GM19438 (cell line): ENCODE measurements at regions not wholly inside any gene's neighbourhood (a gene's known extent, or its start where the extent isn't known, plus 50 kb on each side); places are given as distances from the start of the nearest gene placed in this dataset.
A peak's percentile ranks its signal among the peaks of the same experiment; 100 is the strongest.
"Not testable (repeated sequence)": the region's sequence is repeated elsewhere in the genome, so short reads cannot be mapped to it uniquely, and the experiment has no call there.

Experiments used
- ATAC-seq: cut with Tn5 transposase; IDR thresholded peaks from one replicate; pipeline ENCODE4 v1.9.1; 2021; ENCODE audit warnings: low read depth; ENCODE audit not compliant: unreplicated experiment

DNA sequence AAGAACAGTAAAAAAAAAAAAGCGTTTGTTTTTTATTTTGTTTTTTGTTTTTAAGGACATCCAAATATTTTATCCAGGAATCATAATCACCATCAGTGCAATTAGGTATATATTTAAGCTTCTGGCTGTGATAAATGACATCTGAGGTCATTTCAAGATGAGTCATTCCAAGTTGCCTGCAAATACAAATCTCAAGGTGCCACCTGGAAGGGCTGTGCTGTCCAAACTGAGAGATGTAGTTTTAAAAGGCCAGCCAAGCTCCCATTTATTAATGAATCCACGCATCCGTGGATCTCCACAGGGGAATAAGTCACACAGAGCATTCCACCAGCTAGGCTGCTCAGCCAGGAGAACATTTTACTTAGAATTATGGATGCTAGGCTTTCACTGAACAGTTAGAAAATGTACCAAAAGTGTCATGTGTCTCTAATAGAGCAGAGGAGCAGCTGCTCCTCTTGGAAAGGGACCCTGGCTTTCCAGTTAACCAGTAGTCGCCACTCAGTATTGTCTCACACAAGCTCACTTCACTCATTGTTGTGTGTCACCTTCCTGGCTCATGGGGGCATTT is 1151.4 kb upstream of the TMEM132C start:
- no peak for ATAC-seq

DNA sequence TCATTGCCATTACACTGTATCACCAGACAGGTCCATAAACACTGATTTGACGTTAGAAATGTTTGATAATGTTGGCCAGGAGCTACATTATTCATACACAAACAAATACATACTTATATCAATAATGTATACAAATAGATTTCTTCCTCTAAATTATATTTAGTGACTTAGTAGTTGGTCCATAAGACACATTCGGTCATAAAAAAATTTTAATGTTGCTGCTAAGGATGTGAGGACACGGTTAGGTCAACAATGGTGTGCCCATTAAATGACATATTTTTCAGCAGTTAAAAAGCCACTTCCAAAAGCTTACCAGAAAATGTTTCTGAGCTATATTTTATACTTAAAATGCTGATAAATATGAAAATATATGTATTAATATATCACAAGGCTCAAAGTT is 1148.7 kb upstream of the TMEM132C start:
- ATAC-seq, result no peak

DNA sequence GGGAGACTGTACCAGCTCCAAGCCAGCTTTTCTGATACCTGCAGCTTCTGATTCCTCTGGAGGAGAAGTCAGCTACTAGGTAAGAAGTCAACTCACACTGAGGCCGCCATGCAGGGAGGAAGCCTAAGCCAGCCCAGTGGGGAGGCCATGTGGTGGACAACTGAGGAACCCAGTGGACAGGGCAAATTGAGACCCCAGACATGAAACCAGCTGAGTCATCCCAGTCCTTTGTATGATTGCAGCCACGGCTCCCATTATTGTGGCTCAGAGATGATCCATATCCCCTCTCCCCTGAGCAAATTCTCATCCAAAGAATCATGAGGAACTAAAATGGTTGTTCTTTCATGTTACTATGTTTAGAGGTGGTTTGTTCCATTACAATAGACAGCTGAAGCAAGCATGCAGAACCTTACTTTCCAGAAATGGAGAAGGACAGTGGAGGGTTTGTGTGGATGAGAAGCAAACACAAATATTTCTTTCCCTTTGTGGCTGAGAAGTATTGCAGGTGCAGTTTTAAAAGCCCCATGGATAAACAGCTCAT is 1147.3 kb upstream of the TMEM132C start:
- no peak for ATAC-seq

DNA sequence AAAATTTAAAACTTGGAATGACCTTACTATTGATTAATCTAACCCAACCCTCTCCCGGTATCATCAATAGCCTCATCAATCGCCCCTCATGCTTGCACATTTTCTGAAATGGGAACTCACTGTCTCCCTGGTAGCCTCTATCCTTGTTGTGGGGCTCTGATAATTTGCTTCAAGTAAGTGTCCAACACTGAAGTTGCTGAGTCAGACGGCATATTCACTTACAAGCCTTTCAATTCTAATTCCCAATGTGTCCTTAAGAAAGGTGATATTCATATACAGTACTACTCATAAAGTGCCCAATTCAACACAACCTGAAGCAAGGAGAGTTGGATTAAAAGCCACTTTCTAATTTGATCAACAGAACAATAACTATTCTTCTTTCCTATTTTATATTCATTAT is 1146.1 kb upstream of the TMEM132C start:
- no peak for ATAC-seq

DNA sequence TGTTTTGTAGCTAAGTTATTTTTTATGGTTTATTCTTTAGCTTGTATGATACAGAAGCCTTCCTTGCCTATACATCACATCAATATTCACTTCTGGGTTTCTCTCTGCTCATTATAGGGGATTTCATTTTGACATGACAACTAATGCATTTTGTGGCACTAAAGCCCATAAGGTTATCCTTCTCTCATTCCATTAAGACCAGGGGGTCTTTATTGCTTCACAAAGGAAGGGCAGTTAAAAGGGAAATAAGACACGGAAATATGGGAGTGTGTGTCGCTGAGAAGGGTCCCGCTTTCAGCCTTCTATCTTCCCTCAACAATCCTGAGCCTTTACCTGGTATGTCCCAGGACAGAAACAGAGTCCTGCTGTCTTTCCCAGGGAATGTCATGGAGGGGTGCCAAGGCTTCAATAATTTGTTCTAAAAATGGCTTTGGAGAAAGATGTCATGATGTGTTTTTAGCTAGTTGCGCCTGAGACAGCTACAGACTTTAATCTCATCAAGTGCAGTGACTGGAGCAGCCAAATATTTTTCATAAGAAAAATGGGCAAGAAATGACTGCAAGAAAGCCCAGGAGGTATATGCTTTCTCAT is 1145.4 kb upstream of the TMEM132C start:
- ATAC-seq, result no peak

DNA sequence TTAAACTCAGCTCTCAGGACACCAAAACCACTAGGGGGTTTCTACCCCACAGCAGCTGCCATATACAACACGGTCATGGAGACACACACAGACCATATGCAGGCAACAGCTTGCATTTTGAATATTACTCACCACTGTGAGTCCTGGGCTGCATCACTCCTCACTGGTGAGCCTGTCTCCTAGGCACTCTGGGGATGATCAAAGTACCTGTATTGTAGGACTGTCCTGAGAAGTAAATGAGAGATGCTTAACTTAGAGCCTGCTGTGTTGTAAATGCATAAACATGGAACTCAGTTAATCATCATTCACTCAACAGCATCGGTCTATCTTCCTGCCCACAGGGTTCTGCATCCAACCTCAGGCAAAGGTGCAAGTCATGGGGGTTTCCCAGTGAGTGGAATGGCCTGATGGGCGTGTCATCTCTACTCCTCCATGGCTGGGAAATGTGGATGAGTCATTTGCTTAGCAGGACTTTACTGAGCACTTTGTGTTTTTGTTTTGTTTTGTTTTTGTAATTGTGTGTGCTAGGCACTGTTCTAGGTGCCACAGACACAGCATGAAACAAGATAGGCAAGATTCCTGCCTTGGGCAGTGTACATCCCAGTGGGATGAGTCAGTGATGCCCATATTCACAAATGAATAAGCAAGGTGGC is 1141.2 kb upstream of the TMEM132C start:
- ATAC-seq, result peak; percentile 78

DNA sequence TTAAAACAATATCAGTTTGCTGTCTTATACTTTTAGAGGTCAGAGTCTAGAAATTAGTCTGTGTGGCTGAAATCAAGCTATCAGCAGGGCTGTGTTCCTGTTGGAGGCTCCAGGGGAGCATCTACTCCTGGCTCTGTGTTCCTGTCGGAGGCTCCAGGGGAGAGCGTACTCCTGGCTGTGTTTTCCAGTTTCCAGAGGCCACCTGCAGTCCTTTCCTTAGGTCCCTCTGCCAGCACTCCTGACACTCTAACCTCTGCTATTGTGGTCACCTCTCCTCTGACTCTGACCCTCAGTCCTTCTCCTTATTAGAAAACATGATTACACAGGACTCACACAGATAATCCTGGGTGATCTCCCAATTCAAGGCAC is 1140.7 kb upstream of the TMEM132C start:
- ATAC-seq, result peak; percentile 21

DNA sequence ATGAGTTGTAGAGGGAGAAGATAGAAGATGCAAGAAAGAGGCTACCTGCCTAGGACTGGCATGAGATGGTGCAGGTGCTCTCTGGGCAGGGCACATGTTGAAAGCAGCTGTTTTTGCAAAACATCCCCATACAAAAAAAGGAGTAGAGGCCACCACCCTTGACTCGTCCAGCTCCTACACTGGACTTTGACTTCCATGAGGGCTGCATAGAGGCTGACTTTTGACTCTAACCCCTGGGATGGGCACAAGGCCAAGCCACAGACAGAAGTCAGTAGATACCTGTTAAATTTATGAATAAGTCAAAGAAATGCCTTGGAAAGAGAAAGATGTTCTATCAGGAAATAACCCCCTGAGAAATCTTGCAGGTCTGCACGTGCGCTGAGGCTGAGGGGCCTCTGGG is 1139.1 kb upstream of the TMEM132C start:
- ATAC-seq, result no peak

DNA sequence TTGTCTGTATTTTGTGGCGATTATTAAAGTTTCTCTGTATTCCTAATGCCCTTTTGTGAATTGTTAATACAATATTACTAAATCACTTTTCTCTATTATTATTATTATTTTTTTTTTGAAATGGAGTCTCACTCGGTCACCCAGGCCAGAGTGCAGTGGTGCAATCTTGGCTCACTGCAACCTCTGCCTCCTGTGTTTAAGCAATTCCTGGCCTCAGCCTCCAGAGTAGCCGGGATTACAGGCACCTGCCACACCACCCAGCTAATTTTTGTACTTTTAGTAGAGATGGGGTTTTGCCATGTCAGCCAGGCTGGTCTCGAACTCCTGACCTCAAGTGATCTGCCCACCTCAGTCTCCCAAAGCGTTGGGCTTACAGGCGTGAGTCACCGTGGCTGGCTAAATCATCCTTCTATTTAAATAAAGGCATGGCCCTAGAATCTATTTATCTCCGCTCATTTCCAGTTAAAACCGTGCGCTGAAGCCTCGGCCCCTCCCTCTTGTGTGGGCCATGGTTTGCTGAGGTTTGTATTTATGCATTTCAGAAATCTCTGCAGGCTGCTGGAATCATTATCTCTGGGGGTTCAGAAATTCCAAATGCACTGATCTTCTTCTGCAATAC is 1136.4 kb upstream of the TMEM132C start:
- ATAC-seq, result no peak

DNA sequence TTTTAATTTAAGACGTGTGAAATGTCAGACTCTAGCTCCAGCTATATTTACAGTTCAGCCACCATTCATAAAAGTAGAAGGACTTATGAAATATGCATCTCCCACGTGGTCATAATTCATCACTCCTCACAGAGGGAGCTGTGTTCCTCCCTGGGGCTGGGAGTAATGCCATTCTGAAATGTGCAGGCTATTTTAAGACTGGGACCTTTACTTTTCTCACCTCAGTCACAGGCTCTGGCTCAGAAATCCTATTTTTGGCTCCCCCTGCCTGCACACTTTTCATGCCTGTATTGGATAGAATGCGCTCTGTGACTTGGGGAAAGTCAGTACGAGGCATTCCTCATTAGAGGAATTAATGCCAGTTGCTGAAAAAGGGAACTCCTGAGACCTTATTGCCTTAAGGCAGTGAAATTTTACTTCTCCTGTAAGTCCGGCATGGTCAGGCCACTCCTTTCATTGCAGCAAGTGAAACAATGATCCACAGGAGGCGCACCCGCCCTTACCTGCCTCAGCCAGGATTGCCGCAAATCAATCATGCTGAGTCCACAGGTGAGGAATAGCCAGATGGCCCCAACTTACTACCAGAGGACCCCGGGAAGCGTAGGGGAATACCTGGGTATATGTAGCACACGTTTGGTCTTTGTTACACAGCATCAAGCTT is 1133.2 kb upstream of the TMEM132C start:
- ATAC-seq, result no peak

DNA sequence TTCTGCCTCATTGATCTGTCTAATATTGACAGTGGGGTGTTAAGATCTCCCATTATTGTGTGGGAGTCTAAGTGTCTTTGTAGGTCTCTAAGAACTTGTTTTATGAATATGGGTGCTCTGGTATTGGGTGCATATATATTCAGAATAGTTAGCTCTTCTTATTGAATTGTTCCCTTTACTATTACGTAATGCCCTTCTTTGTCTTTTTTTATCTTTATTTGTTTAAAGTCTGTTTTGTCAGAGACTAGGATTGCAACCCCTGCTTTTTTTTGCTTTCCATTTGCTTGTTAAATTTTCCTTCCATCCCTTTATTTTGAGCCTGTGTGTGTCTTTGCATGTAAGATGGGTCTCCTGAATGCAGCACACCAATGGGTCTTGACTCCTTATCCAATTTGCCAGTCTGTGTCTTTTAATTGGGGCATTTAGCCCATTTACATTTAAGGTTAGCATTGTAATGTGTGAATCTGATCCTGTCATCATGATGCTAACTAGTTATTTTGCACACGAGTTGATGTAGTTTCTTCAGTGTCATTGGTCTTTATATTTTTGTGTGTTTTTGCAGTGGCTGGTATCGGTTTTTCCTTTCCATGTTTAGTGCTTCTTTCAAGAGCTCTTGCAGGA is 1126.0 kb upstream of the TMEM132C start:
- ATAC-seq, result not testable (repeated sequence)

DNA sequence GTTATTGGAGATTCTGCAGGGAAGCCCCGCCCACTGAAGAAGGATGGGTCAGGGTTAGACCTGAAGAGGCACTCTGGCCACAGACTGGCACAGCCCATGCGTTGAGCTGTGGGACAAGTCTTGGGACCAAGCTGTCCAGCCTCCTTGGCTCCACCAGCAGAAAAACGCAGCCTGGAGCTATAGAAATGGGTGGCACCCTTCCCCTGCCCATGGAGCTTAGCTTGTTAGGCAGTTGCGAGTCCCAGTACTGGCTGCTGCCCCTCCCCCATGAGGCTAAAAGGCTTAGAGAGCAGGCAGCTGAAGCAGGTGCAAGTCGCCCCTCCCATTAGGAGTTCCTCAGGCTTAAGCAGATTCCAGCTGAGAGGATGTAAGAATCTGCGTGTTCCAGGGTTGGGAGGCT is 1124.0 kb upstream of the TMEM132C start:
- no peak for ATAC-seq

DNA sequence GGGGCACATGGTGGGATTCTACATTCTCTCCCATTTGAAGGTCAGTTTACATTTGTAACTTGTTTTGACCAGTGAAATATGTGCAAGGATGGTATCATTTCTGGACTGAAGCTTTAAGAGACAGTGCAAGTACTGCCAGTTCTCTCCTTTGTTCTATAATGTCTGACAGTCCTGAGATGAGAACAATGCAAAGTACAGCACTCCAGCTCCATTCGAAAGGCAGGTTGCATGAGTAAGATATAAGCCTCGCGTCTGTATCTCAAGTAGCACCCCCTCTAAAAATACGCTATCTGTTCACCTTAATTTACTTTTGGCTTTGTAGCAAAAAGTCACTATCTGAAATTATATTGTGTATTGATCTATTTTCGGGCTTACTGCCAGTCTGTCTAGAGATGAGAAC is 1122.2 kb upstream of the TMEM132C start:
- ATAC-seq, result no peak

DNA sequence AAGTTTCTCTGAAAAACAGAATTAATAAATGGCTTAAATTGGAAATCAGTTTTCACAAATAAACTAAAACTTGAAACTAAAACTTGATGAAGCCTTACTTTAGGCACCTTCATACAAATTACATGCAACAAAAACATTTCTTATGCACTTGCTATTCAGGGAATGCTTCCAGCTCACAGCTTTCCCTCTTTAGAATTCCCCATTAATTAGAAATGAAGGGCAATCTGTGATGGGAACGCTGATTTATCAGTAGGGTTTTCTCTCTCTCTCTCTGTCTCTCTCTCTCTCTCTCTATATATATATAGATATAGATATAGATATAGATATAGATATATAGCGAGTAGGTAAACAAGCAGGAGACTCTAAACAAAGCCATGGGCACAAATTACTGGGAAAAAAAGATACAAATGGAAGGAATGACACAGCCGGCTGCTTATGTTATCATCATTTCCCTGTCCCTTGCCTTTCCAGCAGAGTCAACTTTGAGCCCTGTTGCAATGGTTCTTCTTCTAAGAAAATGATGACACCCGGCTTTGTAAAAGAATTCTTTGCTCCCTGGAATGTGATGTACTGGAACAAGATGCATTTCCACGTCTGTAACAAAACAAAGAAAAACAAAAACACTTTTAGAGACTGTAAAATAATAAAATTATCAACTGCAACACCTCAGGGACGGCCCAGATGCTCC is 1121.6 kb upstream of the TMEM132C start:
- ATAC-seq, result no peak

DNA sequence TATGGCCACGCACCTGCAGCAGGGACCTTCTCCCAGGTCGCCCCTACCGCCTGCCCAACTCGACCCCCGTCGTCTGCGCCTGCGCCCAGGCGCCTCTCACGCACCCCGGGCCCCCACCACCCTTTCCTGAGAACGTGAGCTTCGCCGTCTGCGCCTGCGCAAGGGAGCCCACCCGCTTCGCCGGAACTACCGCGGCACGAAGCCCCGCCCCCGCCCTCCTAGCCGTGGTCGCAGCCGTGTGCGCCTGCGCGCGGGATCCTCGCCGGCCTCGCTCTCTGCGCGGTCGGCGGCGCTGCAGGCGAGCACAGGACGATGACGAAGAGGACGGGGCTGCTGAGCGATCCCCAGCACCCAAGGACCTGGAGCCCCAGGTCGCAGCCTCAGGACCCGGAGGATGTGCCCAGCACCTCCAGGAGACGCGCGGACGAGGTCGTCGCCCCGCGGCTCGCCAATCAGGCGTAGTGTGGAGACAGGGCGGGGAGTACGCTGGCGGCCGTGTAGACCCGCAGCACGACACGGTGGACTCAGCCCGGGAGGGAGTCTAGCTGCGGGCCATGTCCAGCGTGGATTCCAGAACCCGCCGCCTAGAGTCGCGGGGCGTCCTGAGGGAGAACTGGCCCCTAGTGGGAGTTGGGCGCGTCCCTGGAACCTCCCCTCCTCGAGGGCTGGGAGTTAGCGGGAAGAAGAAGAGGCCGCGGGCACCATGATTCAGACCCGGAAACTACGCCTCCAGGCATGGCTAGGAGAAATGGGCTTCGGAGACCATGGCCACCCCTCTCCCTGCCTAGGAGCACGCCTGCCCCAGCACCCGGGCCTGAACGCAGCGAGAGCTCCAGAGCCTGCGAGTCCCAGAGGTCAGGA is 1120.8 kb upstream of the TMEM132C start:
- no peak for ATAC-seq

DNA sequence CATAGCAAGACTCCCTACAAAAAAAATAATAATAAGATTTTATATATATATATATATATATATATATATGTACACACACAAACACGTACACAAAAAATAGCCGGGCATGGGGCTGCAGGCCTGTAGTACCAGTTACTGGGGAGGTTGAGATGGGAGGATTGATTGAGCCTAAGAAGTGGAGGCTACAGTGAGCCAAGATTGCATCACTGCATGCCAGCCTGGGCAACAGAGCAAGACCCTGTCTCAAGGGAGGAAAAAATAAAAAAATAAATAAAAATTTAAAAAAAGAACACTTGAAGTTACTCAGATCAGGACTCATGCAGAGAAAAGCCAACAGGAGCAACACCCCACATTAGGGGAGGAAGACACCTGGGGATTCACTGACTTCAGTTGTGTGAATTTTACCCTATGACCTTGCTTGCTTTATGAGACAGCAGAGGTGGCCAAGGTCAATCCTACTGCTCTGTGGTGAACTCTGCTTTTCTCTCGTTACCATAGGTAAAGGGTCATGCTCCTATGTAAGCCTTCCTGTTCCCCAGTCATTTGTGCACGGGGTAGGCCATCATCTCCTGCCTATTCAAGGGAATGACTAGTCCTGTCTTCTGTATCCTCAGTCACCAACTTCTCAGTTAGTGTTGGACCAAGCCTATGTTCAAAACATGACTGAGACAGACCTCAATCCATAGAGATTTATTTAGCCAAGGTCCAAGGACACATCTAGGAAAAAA is 1119.8 kb upstream of the TMEM132C start:
- no peak for ATAC-seq

DNA sequence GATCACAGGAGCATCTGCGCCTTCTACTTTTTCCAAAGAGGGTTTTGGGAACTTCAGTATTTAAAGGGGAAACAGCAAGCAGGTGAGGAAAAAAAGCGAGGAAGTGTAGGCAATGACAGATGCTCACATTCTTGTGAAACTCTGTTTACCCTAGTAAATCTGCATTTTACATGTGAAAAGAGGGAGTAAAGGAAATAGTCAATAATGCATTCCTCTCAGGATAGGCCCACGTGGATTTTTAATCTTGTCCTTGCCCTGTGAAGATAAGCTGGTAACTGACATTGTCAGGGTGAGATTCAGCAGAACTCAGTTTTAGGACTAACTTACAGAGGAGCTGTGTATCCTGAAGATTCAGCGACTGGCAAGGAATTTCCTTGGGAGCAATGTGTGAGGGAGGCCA is 1119.2 kb upstream of the TMEM132C start:
- no peak for ATAC-seq

DNA sequence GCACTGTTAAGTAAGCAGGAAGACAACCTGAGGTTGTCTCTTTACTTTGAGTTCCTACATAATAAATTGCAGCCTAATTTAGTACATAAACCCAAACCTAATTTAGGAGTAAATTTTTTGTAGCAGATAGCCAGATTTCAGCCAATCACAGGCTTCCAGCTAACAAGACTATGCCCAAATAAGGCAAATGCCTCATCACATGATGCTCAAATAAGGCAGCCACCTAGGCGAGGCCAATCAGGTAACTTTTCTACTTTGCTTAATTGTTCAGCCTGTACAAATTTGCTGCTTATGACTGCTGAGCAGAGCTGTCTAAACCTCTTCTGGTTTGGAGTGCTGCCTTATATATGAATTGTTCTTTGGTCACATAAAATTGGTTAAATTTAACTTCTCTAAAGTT is 1118.7 kb upstream of the TMEM132C start:
- no peak for ATAC-seq
